HEK293 (cell line): ENCODE measurements at regions not wholly inside any gene's neighbourhood (a gene's known extent, or its start where the extent isn't known, plus 50 kb on each side); places are given as distances from the start of the nearest gene placed in this dataset.

Source experiments
- ZBTB48 ChIP-seq: fragments of 450-650 bp; formaldehyde crosslinking; IDR thresholded peaks from 2 replicates; pipeline ENCODE4 v1.5.1; 2016; ENCODE audit warnings: missing biosample characterization, missing genetic modification characterization
- ZNF140 ChIP-seq: fragments of 450-650 bp; formaldehyde crosslinking; IDR thresholded peaks from 2 replicates; pipeline ENCODE4 v1.5.1; 2016; ENCODE audit warnings: missing biosample characterization, missing genetic modification characterization
- TF ChIP-seq, protein P1 (sequence below): fragments of 450-650 bp; formaldehyde crosslinking; IDR thresholded peaks from 2 replicates; pipeline ENCODE4 v1.5.1; 2016; ENCODE audit warnings: missing biosample characterization, missing genetic modification characterization

DNA sequence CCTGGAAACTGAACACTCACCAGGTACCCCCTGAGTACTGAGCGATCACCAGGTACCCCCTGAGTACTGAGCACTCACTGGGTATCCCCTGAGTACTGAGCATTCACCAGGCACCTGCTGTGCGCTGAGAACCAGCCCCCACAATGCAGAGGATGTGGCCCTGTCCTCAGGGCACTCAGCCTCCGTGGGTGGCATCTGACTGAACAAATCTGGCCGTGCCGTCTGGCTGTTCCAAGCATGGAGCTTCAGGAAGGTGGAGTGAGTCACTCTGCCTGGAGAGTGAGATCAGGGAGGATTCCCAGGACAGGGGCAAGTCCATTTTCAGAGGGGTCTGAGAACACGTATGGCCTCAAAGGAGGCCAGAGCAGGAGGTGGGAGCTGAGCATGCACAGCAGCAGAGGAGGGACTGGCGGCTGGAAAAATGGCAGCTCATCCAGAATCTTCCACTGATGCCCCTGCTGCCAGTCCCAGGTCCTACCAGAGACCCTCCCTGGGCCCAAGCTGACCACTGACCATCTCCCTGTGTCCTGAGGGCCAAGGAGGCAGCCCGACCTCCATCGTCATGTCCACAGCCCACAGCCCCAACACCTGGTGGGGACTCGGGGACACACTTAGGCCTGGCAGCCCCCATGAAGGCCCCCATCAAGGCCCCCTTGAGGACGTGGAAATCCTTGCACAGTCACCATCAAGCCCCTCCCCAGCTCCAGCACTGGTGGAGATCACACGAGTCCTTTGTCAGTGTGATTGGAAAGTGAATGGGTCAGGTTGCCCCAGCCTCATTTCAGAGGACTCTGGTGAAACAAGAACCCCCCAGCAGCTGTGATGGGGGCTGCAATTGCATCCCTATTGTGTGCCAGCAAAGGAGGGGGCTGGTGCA lies 94.1 kb downstream of the HMX1 start:
- TF ChIP-seq ZNF140 (no peak), ZBTB48 (no peak)
- TF ChIP-seq, protein P1, sequence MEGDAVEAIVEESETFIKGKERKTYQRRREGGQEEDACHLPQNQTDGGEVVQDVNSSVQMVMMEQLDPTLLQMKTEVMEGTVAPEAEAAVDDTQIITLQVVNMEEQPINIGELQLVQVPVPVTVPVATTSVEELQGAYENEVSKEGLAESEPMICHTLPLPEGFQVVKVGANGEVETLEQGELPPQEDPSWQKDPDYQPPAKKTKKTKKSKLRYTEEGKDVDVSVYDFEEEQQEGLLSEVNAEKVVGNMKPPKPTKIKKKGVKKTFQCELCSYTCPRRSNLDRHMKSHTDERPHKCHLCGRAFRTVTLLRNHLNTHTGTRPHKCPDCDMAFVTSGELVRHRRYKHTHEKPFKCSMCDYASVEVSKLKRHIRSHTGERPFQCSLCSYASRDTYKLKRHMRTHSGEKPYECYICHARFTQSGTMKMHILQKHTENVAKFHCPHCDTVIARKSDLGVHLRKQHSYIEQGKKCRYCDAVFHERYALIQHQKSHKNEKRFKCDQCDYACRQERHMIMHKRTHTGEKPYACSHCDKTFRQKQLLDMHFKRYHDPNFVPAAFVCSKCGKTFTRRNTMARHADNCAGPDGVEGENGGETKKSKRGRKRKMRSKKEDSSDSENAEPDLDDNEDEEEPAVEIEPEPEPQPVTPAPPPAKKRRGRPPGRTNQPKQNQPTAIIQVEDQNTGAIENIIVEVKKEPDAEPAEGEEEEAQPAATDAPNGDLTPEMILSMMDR (tag by site-specific recombination) = no peak
